ENCODE measurements at regions not wholly inside any gene's neighbourhood (a gene's known extent, or its start where the extent isn't known, plus 50 kb on each side); places are given as distances from the start of the nearest gene placed in this dataset.

DNA sequence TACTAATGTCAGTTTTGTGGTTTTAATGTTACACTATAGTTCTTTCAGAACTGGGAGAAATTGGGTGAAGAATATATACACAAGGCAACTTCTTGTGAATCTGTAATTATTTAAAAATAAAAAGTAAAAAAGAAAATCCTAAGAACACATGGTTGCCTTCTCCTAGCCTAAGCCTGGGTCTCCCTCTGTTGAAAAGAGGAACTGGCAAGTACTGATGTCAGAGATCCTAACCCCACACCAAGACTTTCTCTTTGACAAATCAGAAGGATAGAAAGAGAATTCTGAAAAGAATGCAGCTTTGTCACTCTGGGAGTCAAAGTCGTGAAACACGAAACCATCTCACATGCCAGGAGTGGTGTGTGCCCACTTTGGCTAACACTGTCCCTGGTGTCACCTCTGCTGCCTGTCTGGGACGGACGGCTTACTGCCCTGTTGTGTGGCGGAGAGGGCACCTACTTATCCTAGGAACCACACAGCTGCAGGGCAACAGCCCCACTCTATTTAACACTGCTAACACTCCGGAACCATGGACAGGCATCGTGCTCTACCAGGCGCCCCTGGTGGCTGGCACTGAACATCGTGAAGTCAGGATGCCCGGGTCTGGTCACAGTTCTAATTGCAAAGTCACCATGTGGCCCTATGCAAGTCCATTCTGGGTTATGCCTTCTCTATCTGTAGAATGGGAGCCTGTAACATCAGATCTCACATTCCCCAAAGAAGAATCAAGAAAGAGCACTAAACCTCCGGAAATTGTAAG lies 108.7 kb upstream of the CD82 start:
- H3F3A ChIP-seq (ENCODE audit: insufficient read depth, low read depth): no peaks in the 10 kb centered on the region
- POLR2A ChIA-PET (ENCODE audit: unreplicated experiment): no interaction called here
- no peaks in the 10 kb centered on the region for H3K79me2 ChIP-seq (ENCODE audit: low read depth)
- CTCF ChIA-PET: no interaction called here
- TF ChIP-seq, protein P1, sequence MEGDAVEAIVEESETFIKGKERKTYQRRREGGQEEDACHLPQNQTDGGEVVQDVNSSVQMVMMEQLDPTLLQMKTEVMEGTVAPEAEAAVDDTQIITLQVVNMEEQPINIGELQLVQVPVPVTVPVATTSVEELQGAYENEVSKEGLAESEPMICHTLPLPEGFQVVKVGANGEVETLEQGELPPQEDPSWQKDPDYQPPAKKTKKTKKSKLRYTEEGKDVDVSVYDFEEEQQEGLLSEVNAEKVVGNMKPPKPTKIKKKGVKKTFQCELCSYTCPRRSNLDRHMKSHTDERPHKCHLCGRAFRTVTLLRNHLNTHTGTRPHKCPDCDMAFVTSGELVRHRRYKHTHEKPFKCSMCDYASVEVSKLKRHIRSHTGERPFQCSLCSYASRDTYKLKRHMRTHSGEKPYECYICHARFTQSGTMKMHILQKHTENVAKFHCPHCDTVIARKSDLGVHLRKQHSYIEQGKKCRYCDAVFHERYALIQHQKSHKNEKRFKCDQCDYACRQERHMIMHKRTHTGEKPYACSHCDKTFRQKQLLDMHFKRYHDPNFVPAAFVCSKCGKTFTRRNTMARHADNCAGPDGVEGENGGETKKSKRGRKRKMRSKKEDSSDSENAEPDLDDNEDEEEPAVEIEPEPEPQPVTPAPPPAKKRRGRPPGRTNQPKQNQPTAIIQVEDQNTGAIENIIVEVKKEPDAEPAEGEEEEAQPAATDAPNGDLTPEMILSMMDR (conservative IDR thresholded peaks at IDR 0.05): peak; percentile 64; the same call in 1 of the 2 replicates
- no peak for TF ChIP-seq EZH2 (IDR thresholded peaks at IDR 0.05; ENCODE audit: low read depth)
- no peaks in the 10 kb centered on the region for H3K36me3 ChIP-seq (ENCODE audit: low read depth)
- H3K4me3 ChIP-seq: no peak overlapping the region
- H3K9me3 ChIP-seq (ENCODE audit: insufficient read depth, low read depth): no peaks in the 10 kb centered on the region
- BruUV-seq (replicated peaks): no TSS peak
- H3K27ac ChIP-seq: no peak overlapping the region
- H4K20me1 ChIP-seq (ENCODE audit: insufficient read depth): no peaks in the 10 kb centered on the region
- H3K9me2 ChIP-seq (ENCODE audit: insufficient read depth): no peaks in the 10 kb centered on the region
- H3K4me2 ChIP-seq: no peak overlapping the region
- no peaks in the 10 kb centered on the region for H3K4me1 ChIP-seq (replicated peaks; ENCODE audit: insufficient read depth)
- no peak overlapping the region for H2AFZ ChIP-seq
- intact Hi-C loops (cut with micrococcal nuclease; ENCODE audit: unreplicated experiment): no loop called here
- no peaks in the 10 kb centered on the region for H3K27me3 ChIP-seq (ENCODE audit: insufficient read depth, low read depth)
- DNase-seq: peak in 1 of 2 experiments; percentile 8

DNA sequence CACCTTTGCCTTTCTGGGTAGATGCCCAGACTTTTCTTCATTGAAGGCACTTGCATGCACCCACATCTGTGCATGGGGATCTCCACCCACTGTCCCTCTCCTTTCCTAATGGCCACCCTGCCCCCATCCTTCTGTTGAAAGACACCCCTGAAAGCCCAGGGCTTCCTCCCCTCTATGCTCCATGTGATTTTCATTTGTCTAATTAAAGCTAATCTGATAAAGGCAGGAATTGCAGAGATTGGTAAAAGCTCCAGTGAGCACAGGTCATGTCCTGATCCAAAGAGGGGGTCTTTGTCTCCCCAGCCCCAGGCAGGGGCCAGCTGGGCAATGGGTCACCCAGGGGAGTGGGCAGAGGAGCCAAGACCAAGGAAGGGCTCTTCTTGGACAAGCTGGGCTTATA lies 107.6 kb upstream of the CD82 start:
- H3K9me3 ChIP-seq (ENCODE audit: insufficient read depth, low read depth): no peaks in the 10 kb centered on the region
- H2AFZ ChIP-seq: no peak overlapping the region
- no peak overlapping the region for H3K4me2 ChIP-seq
- H3K27me3 ChIP-seq (ENCODE audit: insufficient read depth, low read depth): no peaks in the 10 kb centered on the region
- BruUV-seq (replicated peaks): no TSS peak
- TF ChIP-seq, protein P1 (conservative IDR thresholded peaks at IDR 0.05): no peak
- TF ChIP-seq EZH2 (IDR thresholded peaks at IDR 0.05; ENCODE audit: low read depth): no peak
- intact Hi-C loops (cut with micrococcal nuclease; ENCODE audit: unreplicated experiment): no loop called here
- no peaks in the 10 kb centered on the region for H3K4me1 ChIP-seq (replicated peaks; ENCODE audit: insufficient read depth)
- POLR2A ChIA-PET (ENCODE audit: unreplicated experiment): no interaction called here
- no peaks in the 10 kb centered on the region for H3K79me2 ChIP-seq (ENCODE audit: low read depth)
- no peak overlapping the region for H3K4me3 ChIP-seq
- no peaks in the 10 kb centered on the region for H3K9me2 ChIP-seq (ENCODE audit: insufficient read depth)
- no peaks in the 10 kb centered on the region for H3F3A ChIP-seq (ENCODE audit: insufficient read depth, low read depth)
- CTCF ChIA-PET: no interaction called here
- H4K20me1 ChIP-seq (ENCODE audit: insufficient read depth): no peaks in the 10 kb centered on the region
- H3K27ac ChIP-seq: no peak overlapping the region
- no peak for DNase-seq
- H3K36me3 ChIP-seq (ENCODE audit: low read depth): no peaks in the 10 kb centered on the region

DNA sequence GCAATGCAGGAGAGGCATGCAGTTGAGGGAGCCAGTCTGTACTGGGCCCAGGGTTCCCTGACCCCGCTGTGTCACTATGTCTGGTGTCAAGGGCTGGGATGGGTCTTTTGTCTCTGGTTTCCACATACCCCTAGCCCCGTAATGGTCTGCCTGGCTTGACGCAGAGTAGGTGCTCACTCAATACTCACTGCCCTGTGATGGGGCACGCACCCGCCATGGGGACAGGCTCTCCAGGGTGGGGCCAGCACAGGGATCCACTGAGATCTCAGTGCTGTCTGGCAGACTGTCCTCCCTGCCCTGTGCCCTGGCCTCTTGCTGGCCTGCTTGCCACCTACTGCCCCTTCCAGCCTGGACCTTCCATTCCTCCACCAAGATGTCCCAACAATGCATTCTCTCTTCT lies 101.7 kb upstream of the CD82 start:
- H3K36me3 ChIP-seq (ENCODE audit: low read depth): no peaks in the 10 kb centered on the region
- H3K27me3 ChIP-seq (ENCODE audit: insufficient read depth, low read depth): peaks cover 25% of the 10 kb centered on the region
- H3F3A ChIP-seq (ENCODE audit: insufficient read depth, low read depth): no peaks in the 10 kb centered on the region
- H3K9me2 ChIP-seq (ENCODE audit: insufficient read depth): no peaks in the 10 kb centered on the region
- POLR2A ChIA-PET (ENCODE audit: unreplicated experiment): no interaction called here
- intact Hi-C loops (cut with micrococcal nuclease; ENCODE audit: unreplicated experiment): loop anchor here (10.0 kb wide), 1 partner anchor 179 kb away; no protein-coding TSS in a partner anchor
- H2AFZ ChIP-seq: no peak overlapping the region
- H3K4me1 ChIP-seq (replicated peaks; ENCODE audit: insufficient read depth): no peaks in the 10 kb centered on the region
- TF ChIP-seq, protein P1 (conservative IDR thresholded peaks at IDR 0.05): no peak
- TF ChIP-seq EZH2 (IDR thresholded peaks at IDR 0.05; ENCODE audit: low read depth): no peak
- H4K20me1 ChIP-seq (ENCODE audit: insufficient read depth): no peaks in the 10 kb centered on the region
- CTCF ChIA-PET: no interaction called here
- peaks cover 8% of the 10 kb centered on the region for H3K9me3 ChIP-seq (ENCODE audit: insufficient read depth, low read depth)
- DNase-seq: no peak
- no peak overlapping the region for H3K4me2 ChIP-seq
- no TSS peak for BruUV-seq (replicated peaks)
- no peak overlapping the region for H3K4me3 ChIP-seq
- H3K27ac ChIP-seq: no peak overlapping the region
- no peaks in the 10 kb centered on the region for H3K79me2 ChIP-seq (ENCODE audit: low read depth)
